SK-N-SH (cell line): ENCODE measurements at regions not wholly inside any gene's neighbourhood (a gene's known extent, or its start where the extent isn't known, plus 50 kb on each side); places are given as distances from the start of the nearest gene placed in this dataset.

Experiments used
- CTCF ChIA-PET: fragments of 300-600, 350-600 bp; formaldehyde crosslinking; extraction: SDS; loops from one replicate; lab custom pipeline; 2021; lab: Yijun Ruan, JAX
- POLR2A ChIA-PET: fragments of 350-600 bp; sonication (Branson Sonifier 250); formaldehyde crosslinking; extraction: SDS; loops from one replicate; lab custom pipeline; 2020; ENCODE audit warnings: antibody characterized with exemption, inconsistent platforms; lab: Yijun Ruan, JAX
- DNase-seq: peaks from one replicate; pipeline ENCODE4 v3.0.0; 2012
- H2AFZ ChIP-seq: fragments of 200-600 bp; sonication (generic); 2 replicates; pipeline ENCODE4 v1.8.1; 2016; ENCODE audit warnings: antibody characterized with exemption, mild to moderate bottlenecking, low read depth
- H3F3A ChIP-seq: fragments of 200-600 bp; sonication (generic); replicated peaks from 2 replicates; pipeline ENCODE3; 2016; ENCODE audit warnings: antibody characterized with exemption, mild to moderate bottlenecking; ENCODE audit not compliant: insufficient read depth
- H3K27ac ChIP-seq, 2 experiments: fragments of 200-500 bp in 1 of 2; fragments of 200-600 bp in 1 of 2; sonication (Bioruptor generic) in 1 of 2; sonication (generic), shearing (Covaris generic) in 1 of 2; 2 replicates each; pipeline versions ENCODE4 v1.5.1 to v1.6.1; 2014 to 2016; ENCODE audit warnings: low read depth in 2 of 2, inconsistent platforms in 1 of 2, low read length in 1 of 2, mild to moderate bottlenecking in 1 of 2, mixed read lengths in 1 of 2
- H3K27me3 ChIP-seq: fragments of 200-600 bp; sonication (generic), shearing (Covaris generic); 2 replicates; pipeline ENCODE4 v1.6.1; 2016; ENCODE audit warnings: mixed run types; ENCODE audit not compliant: insufficient read depth
- H3K36me3 ChIP-seq, 2 experiments: fragments of 200-500 bp in 1 of 2; fragments of 200-600 bp in 1 of 2; sonication (Bioruptor generic) in 1 of 2; sonication (generic) in 1 of 2; replicated peaks in 1 of 2; 2 replicates each; pipeline versions ENCODE3 to v1.5.1; 2014 to 2016; ENCODE audit warnings: low read length in 1 of 2, mild to moderate bottlenecking in 1 of 2; ENCODE audit not compliant: insufficient read depth in 2 of 2, control insufficient read depth in 1 of 2
- H3K4me1 ChIP-seq, 2 experiments: fragments of 200-500 bp in 1 of 2; fragments of 200-600 bp in 1 of 2; sonication (Bioruptor generic) in 1 of 2; sonication (generic), shearing (Covaris generic) in 1 of 2; 2 replicates each; pipeline versions ENCODE4 v1.5.1 to v1.6.1; 2014 to 2016; ENCODE audit warnings: low read depth in 1 of 2, low read length in 1 of 2, mixed run types in 1 of 2; ENCODE audit not compliant: insufficient read depth in 2 of 2, control insufficient read depth in 1 of 2
- H3K4me2 ChIP-seq: fragments of 200-600 bp; sonication (generic), shearing (Covaris generic); 2 replicates; pipeline ENCODE4 v1.6.1; 2017; ENCODE audit warnings: mixed run types
- H3K4me3 ChIP-seq, 2 experiments: fragments of 200-500 bp in 1 of 2; fragments of 200-600 bp in 1 of 2; sonication (Bioruptor generic) in 1 of 2; sonication (generic), shearing (Covaris generic) in 1 of 2; 2 replicates each; pipeline versions ENCODE4 v1.5.1 to v1.8.1; 2014 to 2016; ENCODE audit warnings: low read depth in 2 of 2, inconsistent platforms in 1 of 2, low read length in 1 of 2, mild to moderate bottlenecking in 1 of 2, mixed read lengths in 1 of 2, moderate library complexity in 1 of 2
- H3K79me2 ChIP-seq: fragments of 200-600 bp; sonication (generic); 2 replicates; pipeline ENCODE4 v1.8.1; 2017; ENCODE audit warnings: mild to moderate bottlenecking; ENCODE audit not compliant: insufficient read depth
- H3K9ac ChIP-seq: fragments of 200-600 bp; sonication (generic); 2 replicates; pipeline ENCODE4 v1.6.1; 2017; ENCODE audit warnings: mixed run types
- H3K9me2 ChIP-seq: fragments of 200-600 bp; sonication (generic); 2 replicates; pipeline ENCODE4 v1.6.1; 2017; ENCODE audit warnings: mixed run types
- H3K9me3 ChIP-seq: fragments of 200-600 bp; sonication (generic); 2 replicates; pipeline ENCODE4 v1.6.1; 2017; ENCODE audit warnings: mixed run types, mild to moderate bottlenecking, moderate library complexity
- H4K20me1 ChIP-seq: fragments of 200-600 bp; sonication (generic); 2 replicates; pipeline ENCODE4 v1.6.1; 2017; ENCODE audit warnings: mild to moderate bottlenecking, mixed run types; ENCODE audit not compliant: insufficient read depth
- CTCF ChIP-seq: fragments of 200-600 bp; sonication (generic); IDR thresholded peaks from 2 replicates; pipeline ENCODE4 v1.6.1; 2017; ENCODE audit warnings: antibody characterized with exemption, mild to moderate bottlenecking, moderate library complexity
- ELF1 ChIP-seq: IDR thresholded peaks from 2 replicates; pipeline ENCODE4 v1.4.0; 2012
- EP300 ChIP-seq, 2 experiments: IDR thresholded peaks; 2 replicates each; pipeline versions ENCODE4 v1.4.0 to v1.6.1; 2012; ENCODE audit warnings: borderline replicate concordance in 1 of 2, low read depth in 1 of 2, low read length in 1 of 2
- FOSL2 ChIP-seq: IDR thresholded peaks from 2 replicates; pipeline ENCODE4 v1.4.0; 2012; ENCODE audit warnings: low read depth, mild to moderate bottlenecking, moderate library complexity, borderline replicate concordance
- GABPA ChIP-seq: IDR thresholded peaks from 2 replicates; pipeline ENCODE4 v1.4.0; 2012; ENCODE audit warnings: low read depth, mild to moderate bottlenecking
- JUND ChIP-seq: IDR thresholded peaks from 2 replicates; pipeline ENCODE4 v1.4.0; 2012
- MEF2A ChIP-seq: IDR thresholded peaks from 2 replicates; pipeline ENCODE4 v1.4.0; 2012; ENCODE audit warnings: low read depth, borderline replicate concordance
- MXI1 ChIP-seq: IDR thresholded peaks from 2 replicates; pipeline ENCODE4 v1.6.1; 2012; ENCODE audit warnings: mild to moderate bottlenecking, low read depth, low read length, improper control_type of control experiment
- NFIC ChIP-seq: IDR thresholded peaks from 2 replicates; pipeline ENCODE4 v1.4.0; 2012; ENCODE audit warnings: borderline replicate concordance
- REST ChIP-seq: IDR thresholded peaks from 2 replicates; pipeline ENCODE4 v1.6.1; 2012; ENCODE audit warnings: mild to moderate bottlenecking, low read depth, low read length, moderate library complexity
- RXRA ChIP-seq: IDR thresholded peaks from 2 replicates; pipeline ENCODE4 v1.4.0; 2012; ENCODE audit warnings: low read depth, mild to moderate bottlenecking, borderline replicate concordance
- SMC3 ChIP-seq: IDR thresholded peaks from 2 replicates; pipeline ENCODE4 v1.6.1; 2012; ENCODE audit warnings: low read depth, low read length, improper control_type of control experiment
- TAF1 ChIP-seq: IDR thresholded peaks from 2 replicates; pipeline ENCODE4 v1.6.1; 2012; ENCODE audit warnings: low read depth, mild to moderate bottlenecking, low read length, moderate library complexity, borderline replicate concordance
- TCF12 ChIP-seq: IDR thresholded peaks from 2 replicates; pipeline ENCODE4 v1.4.0; 2012
- YY1 ChIP-seq: IDR thresholded peaks from 2 replicates; pipeline ENCODE4 v1.4.0; 2012; ENCODE audit warnings: low read depth, mild to moderate bottlenecking
- WGBS: methylation state at CpG from one replicate; pipeline ENCODE4 v1.1.6; 2017; ENCODE audit warnings: low lambda C conversion rate; 5-methylcytosine and 5-hydroxymethylcytosine counted together
- TF ChIP-seq, protein P1 (sequence below): IDR thresholded peaks from 2 replicates; pipeline ENCODE4 v1.4.0; 2012; ENCODE audit warnings: low read depth, borderline replicate concordance
- TF ChIP-seq, protein P2 (sequence below): IDR thresholded peaks from 2 replicates; pipeline ENCODE4; 2012

DNA sequence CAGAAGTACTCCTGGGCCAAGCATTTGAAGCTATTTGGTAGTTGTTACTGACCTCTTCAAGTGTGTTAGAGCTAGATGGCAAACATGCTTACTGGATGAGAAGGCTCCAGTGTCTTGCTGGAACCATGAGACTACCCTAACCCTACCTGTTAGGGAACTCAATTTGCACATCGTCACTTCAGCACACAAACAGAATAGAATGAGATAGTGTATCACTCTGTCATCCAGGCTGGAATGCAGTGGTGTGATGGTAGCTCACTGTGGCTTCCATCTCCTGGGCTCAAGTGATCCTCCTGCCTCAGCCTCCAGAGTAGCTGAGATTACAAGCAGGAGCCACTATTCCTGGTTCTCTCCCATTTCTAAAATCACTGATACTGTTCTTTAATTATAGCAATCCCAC is 417.0 kb upstream of the ATXN7L3B start:
- no peak overlapping the region for H3K27ac ChIP-seq
- POLR2A ChIA-PET, result no interaction called here
- no peaks in the 10 kb centered on the region for H3K9me3 ChIP-seq
- H3K27me3 ChIP-seq, result no peaks in the 10 kb centered on the region
- no peak overlapping the region for H3K9ac ChIP-seq
- WGBS, result 0% methylated on average over 1 of the region's 1 CpG
- no peaks in the 10 kb centered on the region for H3K36me3 ChIP-seq
- no peaks in the 10 kb centered on the region for H3F3A ChIP-seq
- H3K9me2 ChIP-seq, result no peaks in the 10 kb centered on the region
- H4K20me1 ChIP-seq, result no peaks in the 10 kb centered on the region
- no peak overlapping the region for H3K4me3 ChIP-seq
- no peak for TF ChIP-seq TAF1
- TF ChIP-seq MEF2A, result no peak
- TF ChIP-seq ELF1, result no peak
- TF ChIP-seq SMC3, result no peak
- TF ChIP-seq, protein P1, sequence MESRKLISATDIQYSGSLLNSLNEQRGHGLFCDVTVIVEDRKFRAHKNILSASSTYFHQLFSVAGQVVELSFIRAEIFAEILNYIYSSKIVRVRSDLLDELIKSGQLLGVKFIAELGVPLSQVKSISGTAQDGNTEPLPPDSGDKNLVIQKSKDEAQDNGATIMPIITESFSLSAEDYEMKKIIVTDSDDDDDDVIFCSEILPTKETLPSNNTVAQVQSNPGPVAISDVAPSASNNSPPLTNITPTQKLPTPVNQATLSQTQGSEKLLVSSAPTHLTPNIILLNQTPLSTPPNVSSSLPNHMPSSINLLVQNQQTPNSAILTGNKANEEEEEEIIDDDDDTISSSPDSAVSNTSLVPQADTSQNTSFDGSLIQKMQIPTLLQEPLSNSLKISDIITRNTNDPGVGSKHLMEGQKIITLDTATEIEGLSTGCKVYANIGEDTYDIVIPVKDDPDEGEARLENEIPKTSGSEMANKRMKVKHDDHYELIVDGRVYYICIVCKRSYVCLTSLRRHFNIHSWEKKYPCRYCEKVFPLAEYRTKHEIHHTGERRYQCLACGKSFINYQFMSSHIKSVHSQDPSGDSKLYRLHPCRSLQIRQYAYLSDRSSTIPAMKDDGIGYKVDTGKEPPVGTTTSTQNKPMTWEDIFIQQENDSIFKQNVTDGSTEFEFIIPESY, result no peak
- no peak for TF ChIP-seq JUND
- TF ChIP-seq RXRA, result no peak
- no peak for TF ChIP-seq FOSL2
- TF ChIP-seq EP300 (IDR thresholded peaks at IDR 0.05; ENCODE audit: borderline replicate concordance in 1 of 2, low read depth in 1 of 2, low read length in 1 of 2), result no peak
- no peak for TF ChIP-seq GABPA
- no peak for TF ChIP-seq CTCF
- TF ChIP-seq NFIC, result no peak
- TF ChIP-seq, all 33 proteins: peak for 0
- H3K4me1 ChIP-seq, result no peaks in the 10 kb centered on the region
- DNase-seq, result no peak
- no peaks in the 10 kb centered on the region for H3K79me2 ChIP-seq
- CTCF ChIA-PET, result no interaction called here
- no peak overlapping the region for H2AFZ ChIP-seq
- H3K4me2 ChIP-seq, result no peak overlapping the region

- CTCF ChIA-PET, result no interaction called here
- no peaks in the 10 kb centered on the region for H3K79me2 ChIP-seq
- no peaks in the 10 kb centered on the region for H4K20me1 ChIP-seq
- H3K4me2 ChIP-seq, result no peak overlapping the region
- 9% methylated on average over 2 of the region's 2 CpGs for WGBS
- POLR2A ChIA-PET, result no interaction called here
- H3F3A ChIP-seq, result no peaks in the 10 kb centered on the region
- H3K27me3 ChIP-seq, result no peaks in the 10 kb centered on the region
- H3K4me3 ChIP-seq, result no peak overlapping the region
- no peaks in the 10 kb centered on the region for H3K4me1 ChIP-seq
- no peak overlapping the region for H3K27ac ChIP-seq
- no peaks in the 10 kb centered on the region for H3K9me3 ChIP-seq
- H3K36me3 ChIP-seq, result no peaks in the 10 kb centered on the region
- DNase-seq, result no peak
- no peaks in the 10 kb centered on the region for H3K9me2 ChIP-seq
- H2AFZ ChIP-seq, result no peak overlapping the region
- no peak overlapping the region for H3K9ac ChIP-seq
- TF ChIP-seq YY1 (no peak), CTCF (no peak), ELF1 (no peak), REST (no peak), RXRA (no peak), TCF12 (no peak), MXI1 (no peak)
- TF ChIP-seq, protein P2, sequence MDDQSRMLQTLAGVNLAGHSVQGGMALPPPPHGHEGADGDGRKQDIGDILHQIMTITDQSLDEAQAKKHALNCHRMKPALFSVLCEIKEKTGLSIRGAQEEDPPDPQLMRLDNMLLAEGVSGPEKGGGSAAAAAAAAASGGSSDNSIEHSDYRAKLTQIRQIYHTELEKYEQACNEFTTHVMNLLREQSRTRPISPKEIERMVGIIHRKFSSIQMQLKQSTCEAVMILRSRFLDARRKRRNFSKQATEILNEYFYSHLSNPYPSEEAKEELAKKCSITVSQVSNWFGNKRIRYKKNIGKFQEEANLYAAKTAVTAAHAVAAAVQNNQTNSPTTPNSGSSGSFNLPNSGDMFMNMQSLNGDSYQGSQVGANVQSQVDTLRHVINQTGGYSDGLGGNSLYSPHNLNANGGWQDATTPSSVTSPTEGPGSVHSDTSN, result no peak
These were observed 407.9 kb upstream of the ATXN7L3B start for GRCh38 chr12:74129702-74130101.
